Fibroblast of villous mesenchyme (primary cell): ENCODE measurements at regions not wholly inside any gene's neighbourhood (a gene's known extent, or its start where the extent isn't known, plus 50 kb on each side); places are given as distances from the start of the nearest gene placed in this dataset.

Experiments used
- DNase-seq: peaks from one replicate; pipeline ENCODE4 v3.0.0-alpha.2; 2010; ENCODE audit warnings: low read depth
- H3K4me3 ChIP-seq: 2 replicates; pipeline ENCODE4 v1.5.1; 2011; ENCODE audit warnings: low read depth, mild to moderate bottlenecking, low read length
- TF ChIP-seq, protein P1 (sequence below): IDR thresholded peaks from 2 replicates; pipeline ENCODE4 v1.5.1; 2012; ENCODE audit warnings: low read depth, mild to moderate bottlenecking, low read length; ENCODE audit not compliant: insufficient read depth

DNA sequence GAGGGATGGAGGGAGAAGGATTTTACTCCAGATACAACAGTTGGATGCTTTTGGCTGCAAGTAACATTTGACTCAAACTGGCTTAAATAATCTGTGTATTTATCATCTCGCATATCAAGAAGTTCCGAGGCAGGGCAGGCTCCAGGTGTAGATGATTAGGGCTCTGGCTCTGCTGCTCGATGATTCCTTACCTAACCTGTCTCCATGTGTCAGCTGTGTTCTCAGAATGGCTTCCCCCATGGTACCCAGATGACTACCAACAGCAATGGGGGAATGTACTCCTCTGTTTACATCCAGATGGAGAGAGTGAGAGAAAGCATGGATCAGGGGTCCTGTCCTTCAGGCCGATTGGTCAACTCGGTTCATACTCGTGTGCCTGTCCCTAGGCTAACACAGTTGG, 90.4 kb upstream of the AKT3 start:
- H3K4me3 ChIP-seq: no peak overlapping the region
- no peak for DNase-seq
- TF ChIP-seq, protein P1, sequence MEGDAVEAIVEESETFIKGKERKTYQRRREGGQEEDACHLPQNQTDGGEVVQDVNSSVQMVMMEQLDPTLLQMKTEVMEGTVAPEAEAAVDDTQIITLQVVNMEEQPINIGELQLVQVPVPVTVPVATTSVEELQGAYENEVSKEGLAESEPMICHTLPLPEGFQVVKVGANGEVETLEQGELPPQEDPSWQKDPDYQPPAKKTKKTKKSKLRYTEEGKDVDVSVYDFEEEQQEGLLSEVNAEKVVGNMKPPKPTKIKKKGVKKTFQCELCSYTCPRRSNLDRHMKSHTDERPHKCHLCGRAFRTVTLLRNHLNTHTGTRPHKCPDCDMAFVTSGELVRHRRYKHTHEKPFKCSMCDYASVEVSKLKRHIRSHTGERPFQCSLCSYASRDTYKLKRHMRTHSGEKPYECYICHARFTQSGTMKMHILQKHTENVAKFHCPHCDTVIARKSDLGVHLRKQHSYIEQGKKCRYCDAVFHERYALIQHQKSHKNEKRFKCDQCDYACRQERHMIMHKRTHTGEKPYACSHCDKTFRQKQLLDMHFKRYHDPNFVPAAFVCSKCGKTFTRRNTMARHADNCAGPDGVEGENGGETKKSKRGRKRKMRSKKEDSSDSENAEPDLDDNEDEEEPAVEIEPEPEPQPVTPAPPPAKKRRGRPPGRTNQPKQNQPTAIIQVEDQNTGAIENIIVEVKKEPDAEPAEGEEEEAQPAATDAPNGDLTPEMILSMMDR: no peak

GRCh38 chr1:243939167-243939848, 89.3 kb upstream of the AKT3 start:
- no peak for DNase-seq
- TF ChIP-seq, protein P1: no peak
- no peak overlapping the region for H3K4me3 ChIP-seq

DNA sequence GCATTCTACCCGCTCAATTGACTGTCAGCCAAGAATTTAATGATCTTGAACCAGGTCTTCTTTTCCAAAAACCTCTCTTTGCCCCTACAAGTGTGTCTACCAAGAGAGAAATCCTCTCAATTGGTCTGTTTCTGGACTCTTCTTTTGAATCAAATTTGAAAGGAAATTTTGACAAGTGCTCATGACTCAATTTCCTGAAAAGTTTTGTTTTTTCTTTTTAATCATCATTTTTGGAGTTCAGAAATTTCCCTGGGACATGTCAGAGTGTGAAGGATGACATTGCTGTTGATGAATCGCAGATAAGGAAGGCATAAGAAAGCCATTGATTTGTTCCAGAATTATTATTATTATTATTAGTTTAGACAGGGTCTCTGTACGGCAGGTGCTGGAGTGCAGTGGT, 88.2 kb upstream of the AKT3 start:
- TF ChIP-seq, protein P1: no peak
- H3K4me3 ChIP-seq: no peak overlapping the region
- DNase-seq: no peak

DNA sequence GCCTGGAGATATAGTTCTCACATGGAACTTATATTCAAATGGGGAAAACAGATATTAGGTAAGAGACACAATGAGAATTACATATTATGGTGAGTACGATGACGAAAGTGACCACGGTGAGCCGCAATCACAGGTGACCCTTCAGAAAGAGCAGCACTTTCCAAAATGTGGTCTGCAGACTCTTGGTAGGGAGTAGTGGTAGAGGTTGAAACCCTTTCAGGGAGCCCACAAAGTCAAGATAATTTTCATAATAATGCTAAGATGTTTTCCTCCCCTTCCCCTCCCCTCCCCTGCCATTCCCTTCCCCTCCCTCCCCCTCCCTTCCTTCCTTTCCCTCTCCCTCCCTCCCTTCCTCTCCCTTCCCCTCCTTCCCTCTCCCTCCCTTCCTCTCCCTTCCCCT, 83.5 kb upstream of the AKT3 start:
- TF ChIP-seq, protein P1: no peak
- DNase-seq: no peak
- H3K4me3 ChIP-seq: no peak overlapping the region

DNA sequence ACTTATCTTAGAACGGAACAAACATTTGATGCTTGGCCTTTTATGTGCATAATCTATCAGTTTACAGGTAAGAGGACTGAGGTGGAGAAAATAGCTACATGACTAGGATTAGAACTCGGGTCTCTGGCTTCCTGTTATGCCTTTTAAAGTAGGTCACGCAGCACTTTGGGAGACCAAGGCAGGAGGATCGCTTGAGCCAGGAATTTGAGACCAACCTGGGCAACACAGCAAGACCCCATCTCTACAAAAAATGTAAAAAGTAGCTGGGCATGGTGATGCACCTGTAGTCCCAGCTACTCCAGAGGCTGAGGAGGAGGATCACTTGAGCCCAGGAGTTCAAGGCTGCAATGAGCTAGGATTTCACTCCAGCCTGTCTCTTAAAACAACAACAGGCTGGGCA, 81.9 kb upstream of the AKT3 start:
- no peak for DNase-seq
- TF ChIP-seq, protein P1: no peak
- H3K4me3 ChIP-seq: no peak overlapping the region

DNA sequence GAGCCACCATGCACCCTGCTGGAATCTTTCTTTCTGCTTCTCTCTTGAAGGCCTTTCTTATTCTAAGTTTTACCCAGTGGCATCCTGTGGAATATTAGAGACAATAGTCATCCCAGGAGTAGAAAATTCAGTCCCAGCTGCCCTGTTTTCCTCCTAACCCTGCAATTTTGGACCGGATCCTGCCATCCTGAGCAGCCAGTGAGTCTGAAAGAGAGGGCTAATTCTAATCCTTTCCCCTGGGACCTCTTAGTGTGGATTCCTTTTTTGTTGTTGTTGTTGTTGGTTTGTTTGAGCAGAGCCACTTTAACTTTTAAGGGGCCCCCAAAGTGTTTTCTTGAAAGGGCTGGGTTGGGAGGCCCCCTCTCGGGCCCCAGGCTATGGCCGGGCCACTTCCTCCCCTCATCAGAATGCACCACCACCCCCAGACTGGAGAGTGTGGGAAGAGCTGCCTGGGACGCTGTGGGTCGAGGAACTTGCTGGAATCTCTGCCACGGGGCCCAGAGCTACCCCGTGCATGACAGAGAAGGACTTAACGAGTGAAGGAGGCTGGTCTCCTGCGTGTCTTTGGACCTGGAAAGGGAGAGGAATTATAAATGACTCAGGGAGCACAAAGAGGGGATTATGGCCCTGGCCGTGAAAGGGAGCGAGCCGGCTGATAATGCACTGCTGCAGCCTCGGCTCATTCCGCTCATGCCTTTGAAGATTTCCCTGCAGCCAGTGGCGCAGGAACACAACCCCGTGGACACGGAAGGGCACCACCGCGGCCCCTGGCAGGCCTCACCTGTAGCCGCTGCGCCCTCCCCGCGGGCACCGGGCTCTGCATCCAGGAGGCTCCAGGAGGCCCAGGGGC, 81.0 kb upstream of the AKT3 start:
- DNase-seq: no peak
- TF ChIP-seq, protein P1: no peak
- no peak overlapping the region for H3K4me3 ChIP-seq

- DNase-seq: no peak
- TF ChIP-seq, protein P1: no peak
- no peak overlapping the region for H3K4me3 ChIP-seq
Observed at GRCh38 chr1:243927381-243927780, 77.3 kb upstream of the AKT3 start.
